HAP-1 (cell line): ENCODE measurements at regions not wholly inside any gene's neighbourhood (a gene's known extent, or its start where the extent isn't known, plus 50 kb on each side); places are given as distances from the start of the nearest gene placed in this dataset.
"Not testable (repeated sequence)": the region's sequence is repeated elsewhere in the genome, so short reads cannot be mapped to it uniquely, and the experiment has no call there.

Experiments
- DNase-seq, 2 experiments: peaks; one replicate each; pipeline ENCODE4 v3.0.0-alpha.2; 2016 to 2020; ENCODE audit warnings: low spot score in 2 of 2
- H3K27me3 ChIP-seq: fragments of 250-450 bp; sonication (Bioruptor Pico); 2 replicates; pipeline ENCODE4 v1.5.1; 2020; ENCODE audit warnings: low read depth, mild to moderate bottlenecking, moderate library complexity
- H3K36me3 ChIP-seq: fragments of 250-450 bp; sonication (Bioruptor Pico); replicated peaks from 2 replicates; pipeline ENCODE4 v1.5.1; 2020; ENCODE audit warnings: mild to moderate bottlenecking
- H3K4me1 ChIP-seq: fragments of 250-450 bp; sonication (Bioruptor Pico); 2 replicates; pipeline ENCODE4 v1.5.1; 2020; ENCODE audit warnings: mild to moderate bottlenecking
- H3K4me3 ChIP-seq: fragments of 250-450 bp; sonication (Bioruptor Pico); 2 replicates; pipeline ENCODE4 v1.5.1; 2020; ENCODE audit warnings: mild to moderate bottlenecking, moderate library complexity
- H3K9me3 ChIP-seq: fragments of 250-450 bp; sonication (Bioruptor Pico); 2 replicates; pipeline ENCODE4 v1.5.1; 2020; ENCODE audit warnings: mild to moderate bottlenecking, moderate library complexity
- in situ Hi-C: fragments of 300-500 bp; cut with MboI; formaldehyde crosslinking; loops from 3 replicates; pipeline ENCODE4 v1.14.3; 2020; ENCODE audit warnings: low sequenced_read_pairs, inconsistent platforms, mixed read lengths

GRCh38 chr2:76204048-76204447 lies 493.3 kb upstream of the GCFC2 start:
- H3K4me3 ChIP-seq: no peak overlapping the region
- no peaks in the 10 kb centered on the region for H3K4me1 ChIP-seq
- no peak for DNase-seq
- H3K9me3 ChIP-seq: no peaks in the 10 kb centered on the region
- in situ Hi-C loops: no loop called here
- H3K36me3 ChIP-seq: no peaks in the 10 kb centered on the region
- no peaks in the 10 kb centered on the region for H3K27me3 ChIP-seq

DNA sequence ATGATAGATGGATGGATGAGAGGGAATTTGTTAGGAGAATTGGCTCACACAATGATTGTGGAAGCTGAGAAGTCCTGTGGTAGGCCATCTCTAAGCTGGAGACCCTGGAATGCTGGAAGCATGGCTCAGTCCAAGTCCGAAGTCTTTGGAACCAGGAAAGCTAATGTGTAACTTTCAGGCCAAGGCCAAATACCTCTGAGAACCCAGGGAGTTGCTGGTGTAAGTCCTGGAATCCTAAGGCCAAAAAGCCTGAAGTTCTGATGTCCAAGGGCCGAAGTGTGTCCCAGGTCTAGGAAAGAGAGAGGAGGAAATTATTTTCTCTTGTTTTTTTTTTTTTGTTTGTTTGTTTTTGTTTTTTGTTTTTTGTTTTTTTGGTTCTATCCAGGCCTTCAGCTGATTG lies 492.2 kb upstream of the GCFC2 start:
- H3K36me3 ChIP-seq: no peaks in the 10 kb centered on the region
- in situ Hi-C loops: no loop called here
- no peak for DNase-seq

DNA sequence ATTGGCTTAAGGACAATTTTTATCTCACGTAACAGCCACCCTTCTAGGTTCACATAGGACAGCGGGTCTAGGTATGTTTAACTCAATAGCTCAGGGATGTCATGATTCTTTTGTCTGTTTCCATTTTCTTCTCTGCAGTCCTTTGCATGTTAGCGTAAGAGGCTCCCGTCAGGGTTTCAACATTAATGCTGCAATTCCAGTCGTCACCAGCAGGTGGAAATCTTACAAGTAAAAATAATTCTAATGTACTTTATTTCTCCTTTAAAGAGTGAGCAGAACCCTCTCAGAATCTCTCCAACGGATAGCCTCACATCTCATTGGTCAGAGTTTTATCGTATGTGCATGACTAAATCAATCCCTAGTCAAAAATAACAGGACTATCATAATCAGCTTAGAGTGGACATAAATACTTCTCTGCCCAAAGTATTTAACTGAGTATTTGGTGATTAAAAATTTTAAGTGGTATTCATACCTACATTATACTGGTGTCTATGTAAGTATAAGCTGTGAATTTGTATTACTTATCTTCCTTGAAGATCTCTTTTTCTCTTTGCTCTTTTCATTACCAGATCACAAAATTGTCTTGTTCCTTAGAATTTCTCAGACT lies 487.2 kb upstream of the GCFC2 start:
- DNase-seq: peak; percentile 69 to 89
- no peak overlapping the region for H3K4me3 ChIP-seq
- no peaks in the 10 kb centered on the region for H3K4me1 ChIP-seq
- no peaks in the 10 kb centered on the region for H3K9me3 ChIP-seq
- no peaks in the 10 kb centered on the region for H3K27me3 ChIP-seq
- in situ Hi-C loops: no loop called here
- no peaks in the 10 kb centered on the region for H3K36me3 ChIP-seq

More for the DNA sequence above, 492.2 kb upstream of the GCFC2 start:
- no peak overlapping the region for H3K4me3 ChIP-seq
- H3K9me3 ChIP-seq: no peaks in the 10 kb centered on the region
- no peaks in the 10 kb centered on the region for H3K4me1 ChIP-seq
- H3K27me3 ChIP-seq: no peaks in the 10 kb centered on the region

GRCh38 chr2:76197428-76197827 lies 486.7 kb upstream of the GCFC2 start:
- Histone ChIP-seq H3K4me1 (no peaks in the 10 kb centered on the region), H3K9me3 (no peaks in the 10 kb centered on the region), H3K27me3 (no peaks in the 10 kb centered on the region), H3K4me3 (no peak overlapping the region), H3K36me3 (no peaks in the 10 kb centered on the region)
- in situ Hi-C loops: no loop called here
- no peak for DNase-seq

GRCh38 chr2:76194031-76194775 lies 483.5 kb upstream of the GCFC2 start:
- Histone ChIP-seq H3K4me3 (no peak overlapping the region), H3K9me3 (no peaks in the 10 kb centered on the region), H3K27me3 (no peaks in the 10 kb centered on the region), H3K36me3 (no peaks in the 10 kb centered on the region), H3K4me1 (no peaks in the 10 kb centered on the region; the same call in 1 of the 2 replicates)
- in situ Hi-C loops: no loop called here
- no peak for DNase-seq

GRCh38 chr2:76193089-76193488 lies 482.4 kb upstream of the GCFC2 start:
- Histone ChIP-seq H3K4me3 (no peak overlapping the region), H3K4me1 (no peaks in the 10 kb centered on the region; the same call in 1 of the 2 replicates), H3K9me3 (no peaks in the 10 kb centered on the region), H3K27me3 (no peaks in the 10 kb centered on the region), H3K36me3 (no peaks in the 10 kb centered on the region)
- in situ Hi-C loops: no loop called here
- DNase-seq: no peak

- no peak overlapping the region for H3K4me3 ChIP-seq
- no peak for DNase-seq
- no peaks in the 10 kb centered on the region for H3K36me3 ChIP-seq
- no peaks in the 10 kb centered on the region for H3K27me3 ChIP-seq
- in situ Hi-C loops: no loop called here
- H3K4me1 ChIP-seq: no peaks in the 10 kb centered on the region; the same call in 1 of the 2 replicates
- no peaks in the 10 kb centered on the region for H3K9me3 ChIP-seq
These were observed 477.8 kb upstream of the GCFC2 start for GRCh38 chr2:76188334-76189008.

- Histone ChIP-seq H3K9me3 (no peaks in the 10 kb centered on the region), H3K4me3 (no peak overlapping the region)
These were observed 476.7 kb upstream of the GCFC2 start for GRCh38 chr2:76187415-76187814.

DNA sequence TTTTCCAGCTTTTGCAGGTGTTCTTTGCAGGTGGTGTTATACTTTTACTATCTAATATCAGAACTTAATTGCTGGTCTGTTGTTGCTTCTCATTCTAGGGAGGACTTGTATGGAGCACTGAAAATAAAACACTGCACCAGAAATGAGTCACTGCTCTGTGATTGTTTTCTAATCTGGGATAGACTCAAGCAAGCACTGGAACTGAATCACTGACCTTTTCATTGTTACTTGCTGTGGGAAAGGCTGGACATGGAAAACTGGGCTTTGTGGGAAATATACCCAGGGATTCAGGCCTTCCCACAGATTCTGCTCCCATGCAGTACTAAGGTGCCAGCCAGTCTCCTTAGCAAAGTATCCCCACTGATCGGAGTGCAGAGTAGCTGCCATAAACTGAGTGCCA lies 470.0 kb upstream of the GCFC2 start:
- no peak for DNase-seq
- H3K9me3 ChIP-seq: no peaks in the 10 kb centered on the region; the same call in 1 of the 2 replicates
- no peak overlapping the region for H3K4me3 ChIP-seq
- in situ Hi-C loops: no loop called here
- no peaks in the 10 kb centered on the region for H3K4me1 ChIP-seq
- no peaks in the 10 kb centered on the region for H3K36me3 ChIP-seq
- H3K27me3 ChIP-seq: no peaks in the 10 kb centered on the region

More at GRCh38 chr2:76187415-76187814, 476.7 kb upstream of the GCFC2 start:
- in situ Hi-C loops: no loop called here
- no peaks in the 10 kb centered on the region for H3K27me3 ChIP-seq
- no peaks in the 10 kb centered on the region for H3K36me3 ChIP-seq
- no peaks in the 10 kb centered on the region; the same call in 1 of the 2 replicates for H3K4me1 ChIP-seq
- no peak for DNase-seq

- Histone ChIP-seq H3K4me1 (no peaks in the 10 kb centered on the region), H3K4me3 (no peak overlapping the region), H3K27me3 (no peaks in the 10 kb centered on the region), H3K9me3 (no peaks in the 10 kb centered on the region; the same call in 1 of the 2 replicates), H3K36me3 (no peaks in the 10 kb centered on the region)
- DNase-seq: no peak
- in situ Hi-C loops: no loop called here
These were observed 467.9 kb upstream of the GCFC2 start for GRCh38 chr2:76178610-76179009.

DNA sequence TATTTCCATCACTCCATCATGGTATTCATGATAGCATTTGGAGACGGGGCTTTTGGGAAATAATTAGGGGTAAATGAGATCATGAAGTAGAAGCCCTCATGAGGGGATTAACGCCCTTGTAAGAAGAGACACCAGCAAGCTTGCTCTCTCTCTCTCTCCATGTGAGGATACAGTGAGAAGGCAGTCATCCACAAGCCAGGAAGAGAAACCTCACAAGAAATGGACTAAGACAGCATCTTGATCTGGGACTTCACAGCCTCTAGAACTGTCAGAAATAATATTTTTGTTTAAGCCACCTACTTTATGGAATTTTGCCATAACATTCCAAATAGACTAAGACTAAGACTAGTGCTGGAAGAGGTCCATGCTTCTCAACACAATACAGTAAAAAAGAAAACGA lies 464.6 kb upstream of the GCFC2 start:
- Histone ChIP-seq H3K9me3 (no peaks in the 10 kb centered on the region; the same call in 1 of the 2 replicates), H3K4me3 (no peak overlapping the region), H3K36me3 (no peaks in the 10 kb centered on the region), H3K27me3 (no peaks in the 10 kb centered on the region), H3K4me1 (no peaks in the 10 kb centered on the region)
- DNase-seq: no peak
- in situ Hi-C loops: no loop called here

- in situ Hi-C loops: no loop called here
- DNase-seq: no peak
- Histone ChIP-seq H3K36me3 (no peaks in the 10 kb centered on the region), H3K4me1 (no peaks in the 10 kb centered on the region), H3K9me3 (no peaks in the 10 kb centered on the region; the same call in 1 of the 2 replicates), H3K27me3 (no peaks in the 10 kb centered on the region), H3K4me3 (no peak overlapping the region)
These were observed 463.8 kb upstream of the GCFC2 start for GRCh38 chr2:76174505-76174904.

GRCh38 chr2:76173206-76173605 lies 462.5 kb upstream of the GCFC2 start:
- DNase-seq, H3K4me1 ChIP-seq, H3K9me3 ChIP-seq, H3K27me3 ChIP-seq, in situ Hi-C loops, H3K36me3 ChIP-seq, H3K4me3 ChIP-seq: not testable (repeated sequence)

GRCh38 chr2:76172154-76172595 lies 461.5 kb upstream of the GCFC2 start:
- H3K4me1 ChIP-seq, H3K4me3 ChIP-seq, H3K36me3 ChIP-seq, in situ Hi-C loops, H3K27me3 ChIP-seq, DNase-seq, H3K9me3 ChIP-seq: not testable (repeated sequence)
